HCT116 (cell line): ENCODE measurements at regions not wholly inside any gene's neighbourhood (a gene's known extent, or its start where the extent isn't known, plus 50 kb on each side); places are given as distances from the start of the nearest gene placed in this dataset.

Source experiments
- CEBPB ChIP-seq: IDR thresholded peaks from 2 replicates; pipeline ENCODE4 v1.6.1; 2012; ENCODE audit warnings: low read depth
- EZH2 ChIP-seq: fragments of 200-600 bp; sonication (generic); IDR thresholded peaks from 2 replicates; pipeline ENCODE4 v1.6.1; 2017; ENCODE audit warnings: antibody characterized with exemption, mixed run types
- EZH2phosphoT487 ChIP-seq: fragments of 200-600 bp; IDR thresholded peaks from 2 replicates; pipeline ENCODE4 v1.6.1; 2018; ENCODE audit warnings: antibody characterized with exemption, borderline replicate concordance
- POLR2A ChIP-seq: IDR thresholded peaks from 2 replicates; pipeline ENCODE4 v1.7.0; 2011; ENCODE audit warnings: borderline replicate concordance; ENCODE audit not compliant: insufficient read depth, insufficient read length; ENCODE audit errors: extremely low read depth
- POLR2AphosphoS5 ChIP-seq: IDR thresholded peaks from 2 replicates; pipeline ENCODE4 v1.6.1; 2011; ENCODE audit warnings: mild to moderate bottlenecking, low read depth, low read length, moderate library complexity
- SP1 ChIP-seq: IDR thresholded peaks from 2 replicates; pipeline ENCODE4 v1.6.1; 2012; ENCODE audit warnings: low read depth
- TCF7L2 ChIP-seq: IDR thresholded peaks from 2 replicates; pipeline ENCODE4 v1.7.0; 2011; ENCODE audit warnings: borderline replicate concordance, inconsistent platforms; ENCODE audit not compliant: insufficient read depth, insufficient read length; ENCODE audit errors: extremely low read depth
- YY1 ChIP-seq: IDR thresholded peaks from 2 replicates; pipeline ENCODE4 v1.6.1; 2011; ENCODE audit warnings: low read length, low read depth, moderate library complexity, mild to moderate bottlenecking; ENCODE audit not compliant: insufficient replicate concordance; ENCODE audit errors: extremely low read depth
- TF ChIP-seq, protein P1 (sequence below): IDR thresholded peaks from 2 replicates; pipeline ENCODE4 v1.6.1; 2012; ENCODE audit warnings: low read depth
- TF ChIP-seq, protein P2 (sequence below), 3 experiments: fragments of 200-600 bp in 1 of 3; sonication (generic) in 1 of 3; IDR thresholded peaks in 2 of 3; conservative IDR thresholded peaks in 1 of 3; 2 replicates each; pipeline ENCODE4 v1.5.1; 2012 to 2017; ENCODE audit warnings: low read depth in 2 of 3, low read length in 2 of 3, antibody characterized with exemption in 1 of 3, borderline replicate concordance in 1 of 3, control low read depth in 1 of 3, mild to moderate bottlenecking in 1 of 3, mixed read lengths in 1 of 3, mixed run types in 1 of 3, moderate library complexity in 1 of 3; ENCODE audit not compliant: insufficient read depth in 1 of 3
- TF ChIP-seq, protein P3 (sequence below): IDR thresholded peaks from 2 replicates; pipeline ENCODE4 v1.6.1; 2012

DNA sequence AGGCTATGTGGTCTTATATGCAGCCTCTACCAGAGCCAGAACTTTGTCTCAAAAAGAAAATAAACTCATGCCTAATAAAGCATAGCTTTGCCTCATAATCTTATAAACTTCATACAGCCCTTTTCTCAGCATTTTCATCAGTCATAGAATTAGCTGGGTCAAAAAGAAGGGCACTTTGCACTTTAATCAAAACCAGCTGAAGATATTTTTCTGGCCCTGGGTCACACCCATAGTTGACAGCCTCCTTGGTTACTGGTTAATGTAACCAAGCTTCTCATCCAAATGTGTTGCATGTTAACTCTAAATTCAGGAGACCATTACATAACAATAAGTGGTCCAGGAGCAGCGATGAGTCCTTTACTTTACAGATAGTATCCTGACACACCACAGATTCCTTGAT is 558.2 kb downstream of the FLRT2 start:
- TF ChIP-seq POLR2AphosphoS5 = no peak
- TF ChIP-seq, protein P1, sequence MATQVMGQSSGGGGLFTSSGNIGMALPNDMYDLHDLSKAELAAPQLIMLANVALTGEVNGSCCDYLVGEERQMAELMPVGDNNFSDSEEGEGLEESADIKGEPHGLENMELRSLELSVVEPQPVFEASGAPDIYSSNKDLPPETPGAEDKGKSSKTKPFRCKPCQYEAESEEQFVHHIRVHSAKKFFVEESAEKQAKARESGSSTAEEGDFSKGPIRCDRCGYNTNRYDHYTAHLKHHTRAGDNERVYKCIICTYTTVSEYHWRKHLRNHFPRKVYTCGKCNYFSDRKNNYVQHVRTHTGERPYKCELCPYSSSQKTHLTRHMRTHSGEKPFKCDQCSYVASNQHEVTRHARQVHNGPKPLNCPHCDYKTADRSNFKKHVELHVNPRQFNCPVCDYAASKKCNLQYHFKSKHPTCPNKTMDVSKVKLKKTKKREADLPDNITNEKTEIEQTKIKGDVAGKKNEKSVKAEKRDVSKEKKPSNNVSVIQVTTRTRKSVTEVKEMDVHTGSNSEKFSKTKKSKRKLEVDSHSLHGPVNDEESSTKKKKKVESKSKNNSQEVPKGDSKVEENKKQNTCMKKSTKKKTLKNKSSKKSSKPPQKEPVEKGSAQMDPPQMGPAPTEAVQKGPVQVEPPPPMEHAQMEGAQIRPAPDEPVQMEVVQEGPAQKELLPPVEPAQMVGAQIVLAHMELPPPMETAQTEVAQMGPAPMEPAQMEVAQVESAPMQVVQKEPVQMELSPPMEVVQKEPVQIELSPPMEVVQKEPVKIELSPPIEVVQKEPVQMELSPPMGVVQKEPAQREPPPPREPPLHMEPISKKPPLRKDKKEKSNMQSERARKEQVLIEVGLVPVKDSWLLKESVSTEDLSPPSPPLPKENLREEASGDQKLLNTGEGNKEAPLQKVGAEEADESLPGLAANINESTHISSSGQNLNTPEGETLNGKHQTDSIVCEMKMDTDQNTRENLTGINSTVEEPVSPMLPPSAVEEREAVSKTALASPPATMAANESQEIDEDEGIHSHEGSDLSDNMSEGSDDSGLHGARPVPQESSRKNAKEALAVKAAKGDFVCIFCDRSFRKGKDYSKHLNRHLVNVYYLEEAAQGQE = no peak
- TF ChIP-seq, protein P2, sequence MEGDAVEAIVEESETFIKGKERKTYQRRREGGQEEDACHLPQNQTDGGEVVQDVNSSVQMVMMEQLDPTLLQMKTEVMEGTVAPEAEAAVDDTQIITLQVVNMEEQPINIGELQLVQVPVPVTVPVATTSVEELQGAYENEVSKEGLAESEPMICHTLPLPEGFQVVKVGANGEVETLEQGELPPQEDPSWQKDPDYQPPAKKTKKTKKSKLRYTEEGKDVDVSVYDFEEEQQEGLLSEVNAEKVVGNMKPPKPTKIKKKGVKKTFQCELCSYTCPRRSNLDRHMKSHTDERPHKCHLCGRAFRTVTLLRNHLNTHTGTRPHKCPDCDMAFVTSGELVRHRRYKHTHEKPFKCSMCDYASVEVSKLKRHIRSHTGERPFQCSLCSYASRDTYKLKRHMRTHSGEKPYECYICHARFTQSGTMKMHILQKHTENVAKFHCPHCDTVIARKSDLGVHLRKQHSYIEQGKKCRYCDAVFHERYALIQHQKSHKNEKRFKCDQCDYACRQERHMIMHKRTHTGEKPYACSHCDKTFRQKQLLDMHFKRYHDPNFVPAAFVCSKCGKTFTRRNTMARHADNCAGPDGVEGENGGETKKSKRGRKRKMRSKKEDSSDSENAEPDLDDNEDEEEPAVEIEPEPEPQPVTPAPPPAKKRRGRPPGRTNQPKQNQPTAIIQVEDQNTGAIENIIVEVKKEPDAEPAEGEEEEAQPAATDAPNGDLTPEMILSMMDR (IDR thresholded peaks at IDR 0.05 in 2 of 3, conservative IDR thresholded peaks at IDR 0.05 in 1 of 3; ENCODE audit: borderline replicate concordance in 1 of 3, insufficient read depth in 1 of 3, low read depth in 2 of 3, low read length in 2 of 3) = no peak
- TF ChIP-seq YY1 = no peak
- TF ChIP-seq POLR2A = no peak
- TF ChIP-seq CEBPB = no peak
- no peak for TF ChIP-seq EZH2
- no peak for TF ChIP-seq TCF7L2
- TF ChIP-seq, protein P3, sequence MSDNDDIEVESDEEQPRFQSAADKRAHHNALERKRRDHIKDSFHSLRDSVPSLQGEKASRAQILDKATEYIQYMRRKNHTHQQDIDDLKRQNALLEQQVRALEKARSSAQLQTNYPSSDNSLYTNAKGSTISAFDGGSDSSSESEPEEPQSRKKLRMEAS = no peak
- no peak for TF ChIP-seq EZH2phosphoT487
- no peak for TF ChIP-seq SP1
